Chondrocyte (in vitro differentiated cells): ENCODE measurements at regions not wholly inside any gene's neighbourhood (a gene's known extent, or its start where the extent isn't known, plus 50 kb on each side); places are given as distances from the start of the nearest gene placed in this dataset.

Source experiments
- DNase-seq: peaks from one replicate; pipeline ENCODE4 v3.0.0; 2021; ENCODE audit warnings: mixed read lengths, low spot score
- H3K27ac Mint-ChIP-seq: one replicate; pipeline ENCODE4 v1.8.0; 2021; ENCODE audit warnings: mild to moderate bottlenecking, moderate library complexity, mixed read lengths; ENCODE audit not compliant: unreplicated experiment
- H3K27me3 Mint-ChIP-seq: 2 replicates; pipeline ENCODE4 v1.8.0; 2021; ENCODE audit warnings: low read depth, mixed read lengths
- H3K36me3 Mint-ChIP-seq: 2 replicates; pipeline ENCODE4 v1.8.0; 2021; ENCODE audit warnings: low read depth, mixed read lengths
- H3K4me1 Mint-ChIP-seq: 2 replicates; pipeline ENCODE4 v1.8.0; 2021; ENCODE audit warnings: low read depth, mild to moderate bottlenecking, mixed read lengths
- H3K4me3 Mint-ChIP-seq: one replicate; pipeline ENCODE4 v1.8.0; 2021; ENCODE audit warnings: mild to moderate bottlenecking, moderate library complexity, mixed read lengths; ENCODE audit not compliant: unreplicated experiment
- H3K9me3 Mint-ChIP-seq: 2 replicates; pipeline ENCODE4 v1.8.0; 2021; ENCODE audit warnings: low read depth, mixed read lengths
- TF ChIP-seq, protein P1 (sequence below): fragments of 200-600 bp; sonication (generic); IDR thresholded peaks from 2 replicates; pipeline ENCODE4 v1.5.0; 2021; ENCODE audit warnings: antibody characterized with exemption, mild to moderate bottlenecking, moderate library complexity

GRCh38 chr12:124415064-124415463, 120.2 kb downstream of the RFLNA start:
- Mint-ChIP-seq H3K9me3 (no peaks in the 10 kb centered on the region), H3K36me3 (peaks cover 17% of the 10 kb centered on the region), H3K27me3 (no peaks in the 10 kb centered on the region), H3K4me3 (no peak overlapping the region), H3K27ac (no peak overlapping the region), H3K4me1 (peaks cover 35% of the 10 kb centered on the region)
- no peak for DNase-seq
- TF ChIP-seq, protein P1, sequence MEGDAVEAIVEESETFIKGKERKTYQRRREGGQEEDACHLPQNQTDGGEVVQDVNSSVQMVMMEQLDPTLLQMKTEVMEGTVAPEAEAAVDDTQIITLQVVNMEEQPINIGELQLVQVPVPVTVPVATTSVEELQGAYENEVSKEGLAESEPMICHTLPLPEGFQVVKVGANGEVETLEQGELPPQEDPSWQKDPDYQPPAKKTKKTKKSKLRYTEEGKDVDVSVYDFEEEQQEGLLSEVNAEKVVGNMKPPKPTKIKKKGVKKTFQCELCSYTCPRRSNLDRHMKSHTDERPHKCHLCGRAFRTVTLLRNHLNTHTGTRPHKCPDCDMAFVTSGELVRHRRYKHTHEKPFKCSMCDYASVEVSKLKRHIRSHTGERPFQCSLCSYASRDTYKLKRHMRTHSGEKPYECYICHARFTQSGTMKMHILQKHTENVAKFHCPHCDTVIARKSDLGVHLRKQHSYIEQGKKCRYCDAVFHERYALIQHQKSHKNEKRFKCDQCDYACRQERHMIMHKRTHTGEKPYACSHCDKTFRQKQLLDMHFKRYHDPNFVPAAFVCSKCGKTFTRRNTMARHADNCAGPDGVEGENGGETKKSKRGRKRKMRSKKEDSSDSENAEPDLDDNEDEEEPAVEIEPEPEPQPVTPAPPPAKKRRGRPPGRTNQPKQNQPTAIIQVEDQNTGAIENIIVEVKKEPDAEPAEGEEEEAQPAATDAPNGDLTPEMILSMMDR: no peak

DNA sequence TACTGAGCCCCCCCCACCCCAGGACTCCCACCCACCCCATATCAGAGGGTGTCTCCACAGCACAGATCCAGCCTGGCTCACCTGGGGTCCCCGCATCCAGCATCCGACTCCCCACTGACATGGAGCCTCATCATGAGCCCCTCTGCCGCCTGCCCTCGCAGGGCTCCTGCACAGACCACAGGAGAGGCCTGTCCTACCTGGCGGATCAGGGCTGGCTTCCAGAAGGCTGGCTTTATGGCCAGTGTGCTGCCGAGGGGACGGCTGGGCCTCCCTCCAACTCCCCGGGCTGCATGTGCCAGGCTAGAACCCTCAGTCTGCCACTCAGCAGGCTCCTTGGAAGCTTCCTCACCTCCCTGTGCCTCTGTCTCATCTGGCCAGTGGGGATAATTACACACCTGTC, 119.0 kb downstream of the RFLNA start:
- H3K27me3 Mint-ChIP-seq: no peaks in the 10 kb centered on the region
- peaks cover 10% of the 10 kb centered on the region for H3K36me3 Mint-ChIP-seq
- no peaks in the 10 kb centered on the region for H3K9me3 Mint-ChIP-seq
- peaks cover 31% of the 10 kb centered on the region for H3K4me1 Mint-ChIP-seq
- no peak for DNase-seq
- no peak overlapping the region for H3K27ac Mint-ChIP-seq
- no peak overlapping the region for H3K4me3 Mint-ChIP-seq
- TF ChIP-seq, protein P1: no peak

- peaks cover 9% of the 10 kb centered on the region for H3K36me3 Mint-ChIP-seq
- no peaks in the 10 kb centered on the region for H3K27me3 Mint-ChIP-seq
- TF ChIP-seq, protein P1: no peak
- no peak for DNase-seq
- no peak overlapping the region for H3K27ac Mint-ChIP-seq
- peaks cover 26% of the 10 kb centered on the region for H3K4me1 Mint-ChIP-seq
- no peak overlapping the region for H3K4me3 Mint-ChIP-seq
- H3K9me3 Mint-ChIP-seq: no peaks in the 10 kb centered on the region
Measured at GRCh38 chr12:124413401-124413800, 118.5 kb downstream of the RFLNA start.

- H3K36me3 Mint-ChIP-seq: peaks cover 9% of the 10 kb centered on the region
- peaks cover 26% of the 10 kb centered on the region for H3K4me1 Mint-ChIP-seq
- no peaks in the 10 kb centered on the region for H3K9me3 Mint-ChIP-seq
- TF ChIP-seq, protein P1: no peak
- H3K4me3 Mint-ChIP-seq: no peak overlapping the region
- H3K27ac Mint-ChIP-seq: no peak overlapping the region
- H3K27me3 Mint-ChIP-seq: no peaks in the 10 kb centered on the region
- no peak for DNase-seq
Measured at GRCh38 chr12:124412646-124413015, 117.7 kb downstream of the RFLNA start.

GRCh38 chr12:124411953-124412645, 117.2 kb downstream of the RFLNA start:
- Mint-ChIP-seq H3K4me3 (no peak overlapping the region), H3K36me3 (peaks cover 4% of the 10 kb centered on the region), H3K27ac (no peak overlapping the region), H3K27me3 (no peaks in the 10 kb centered on the region), H3K9me3 (no peaks in the 10 kb centered on the region), H3K4me1 (peaks cover 26% of the 10 kb centered on the region)
- no peak for DNase-seq
- TF ChIP-seq, protein P1: no peak
